ENCODE measurements at regions not wholly inside any gene's neighbourhood (a gene's known extent, or its start where the extent isn't known, plus 50 kb on each side); places are given as distances from the start of the nearest gene placed in this dataset.

- no peak overlapping the region for H3K4me2 ChIP-seq (ENCODE audit: low read length)
- H3K27me3 ChIP-seq (ENCODE audit: control insufficient read depth, insufficient read depth, low read length) = no peaks in the 10 kb centered on the region
- no peak overlapping the region for H3K9ac ChIP-seq (ENCODE audit: low read depth, low read length)
- no peaks in the 10 kb centered on the region for H3K4me1 ChIP-seq (ENCODE audit: control insufficient read depth, insufficient read depth, low read length)
- H3K36me3 ChIP-seq (ENCODE audit: insufficient read depth, low read length) = no peaks in the 10 kb centered on the region
- H3K4me3 ChIP-seq (ENCODE audit: low read length) = no peak overlapping the region
- no peaks in the 10 kb centered on the region for H3K9me3 ChIP-seq (replicated peaks; ENCODE audit: low read length)
Measured at GRCh38 chr5:124576848-124577409, 169.5 kb downstream of the ZNF608 start.

GRCh38 chr5:124575725-124576124 lies 170.7 kb downstream of the ZNF608 start:
- H3K9me3 ChIP-seq (replicated peaks; ENCODE audit: low read length) = no peaks in the 10 kb centered on the region
- H3K27me3 ChIP-seq (ENCODE audit: control insufficient read depth, insufficient read depth, low read length) = no peaks in the 10 kb centered on the region
- H3K9ac ChIP-seq (ENCODE audit: low read depth, low read length) = no peak overlapping the region
- no peaks in the 10 kb centered on the region for H3K36me3 ChIP-seq (ENCODE audit: insufficient read depth, low read length)
- no peaks in the 10 kb centered on the region for H3K4me1 ChIP-seq (ENCODE audit: control insufficient read depth, insufficient read depth, low read length)
- H3K4me3 ChIP-seq (ENCODE audit: low read length) = no peak overlapping the region
- H3K4me2 ChIP-seq (ENCODE audit: low read length) = no peak overlapping the region

GRCh38 chr5:124574521-124575436 lies 171.7 kb downstream of the ZNF608 start:
- H3K4me2 ChIP-seq (ENCODE audit: low read length) = no peak overlapping the region
- no peaks in the 10 kb centered on the region for H3K4me1 ChIP-seq (ENCODE audit: control insufficient read depth, insufficient read depth, low read length)
- no peak overlapping the region for H3K9ac ChIP-seq (ENCODE audit: low read depth, low read length)
- no peaks in the 10 kb centered on the region for H3K9me3 ChIP-seq (replicated peaks; ENCODE audit: low read length)
- no peak overlapping the region for H3K4me3 ChIP-seq (ENCODE audit: low read length)
- H3K36me3 ChIP-seq (ENCODE audit: insufficient read depth, low read length) = no peaks in the 10 kb centered on the region
- H3K27me3 ChIP-seq (ENCODE audit: control insufficient read depth, insufficient read depth, low read length) = no peaks in the 10 kb centered on the region

GRCh38 chr5:124572971-124573370 lies 173.5 kb downstream of the ZNF608 start:
- Histone ChIP-seq H3K4me2 (ENCODE audit: low read length) (no peak overlapping the region), H3K36me3 (ENCODE audit: insufficient read depth, low read length) (no peaks in the 10 kb centered on the region), H3K9ac (ENCODE audit: low read depth, low read length) (no peak overlapping the region), H3K4me3 (ENCODE audit: low read length) (no peak overlapping the region), H3K9me3 (replicated peaks; ENCODE audit: low read length) (no peaks in the 10 kb centered on the region), H3K4me1 (ENCODE audit: control insufficient read depth, insufficient read depth, low read length) (no peaks in the 10 kb centered on the region), H3K27me3 (ENCODE audit: control insufficient read depth, insufficient read depth, low read length) (no peaks in the 10 kb centered on the region)

GRCh38 chr5:124570285-124571035 lies 176.0 kb downstream of the ZNF608 start:
- H3K9me3 ChIP-seq (replicated peaks; ENCODE audit: low read length) = no peaks in the 10 kb centered on the region
- no peak overlapping the region for H3K9ac ChIP-seq (ENCODE audit: low read depth, low read length)
- no peak overlapping the region for H3K4me3 ChIP-seq (ENCODE audit: low read length)
- H3K4me2 ChIP-seq (ENCODE audit: low read length) = peak overlapping the region; percentile 47
- no peaks in the 10 kb centered on the region for H3K27me3 ChIP-seq (ENCODE audit: control insufficient read depth, insufficient read depth, low read length)
- no peaks in the 10 kb centered on the region for H3K36me3 ChIP-seq (ENCODE audit: insufficient read depth, low read length)
- H3K4me1 ChIP-seq (ENCODE audit: control insufficient read depth, insufficient read depth, low read length) = no peaks in the 10 kb centered on the region

- Histone ChIP-seq H3K4me1 (ENCODE audit: control insufficient read depth, insufficient read depth, low read length) (no peaks in the 10 kb centered on the region), H3K9ac (ENCODE audit: low read depth, low read length) (no peak overlapping the region), H3K4me2 (ENCODE audit: low read length) (no peak overlapping the region), H3K9me3 (replicated peaks; ENCODE audit: low read length) (no peaks in the 10 kb centered on the region), H3K4me3 (ENCODE audit: low read length) (no peak overlapping the region), H3K36me3 (ENCODE audit: insufficient read depth, low read length) (no peaks in the 10 kb centered on the region), H3K27me3 (ENCODE audit: control insufficient read depth, insufficient read depth, low read length) (no peaks in the 10 kb centered on the region)
Measured at GRCh38 chr5:124566875-124567450, 179.5 kb downstream of the ZNF608 start.

GRCh38 chr5:124561451-124561850 lies 185.0 kb downstream of the ZNF608 start:
- Histone ChIP-seq H3K9me3 (replicated peaks; ENCODE audit: low read length) (no peaks in the 10 kb centered on the region), H3K36me3 (ENCODE audit: insufficient read depth, low read length) (no peaks in the 10 kb centered on the region), H3K27me3 (ENCODE audit: control insufficient read depth, insufficient read depth, low read length) (no peaks in the 10 kb centered on the region), H3K4me2 (ENCODE audit: low read length) (no peak overlapping the region), H3K4me3 (ENCODE audit: low read length) (no peak overlapping the region), H3K4me1 (ENCODE audit: control insufficient read depth, insufficient read depth, low read length) (no peaks in the 10 kb centered on the region), H3K9ac (ENCODE audit: low read depth, low read length) (no peak overlapping the region)

GRCh38 chr5:124560370-124560769 lies 186.1 kb downstream of the ZNF608 start:
- Histone ChIP-seq H3K4me3 (ENCODE audit: low read length) (no peak overlapping the region), H3K4me1 (ENCODE audit: control insufficient read depth, insufficient read depth, low read length) (no peaks in the 10 kb centered on the region), H3K9me3 (replicated peaks; ENCODE audit: low read length) (no peaks in the 10 kb centered on the region), H3K9ac (ENCODE audit: low read depth, low read length) (no peak overlapping the region), H3K4me2 (ENCODE audit: low read length) (no peak overlapping the region), H3K36me3 (ENCODE audit: insufficient read depth, low read length) (no peaks in the 10 kb centered on the region), H3K27me3 (ENCODE audit: control insufficient read depth, insufficient read depth, low read length) (no peaks in the 10 kb centered on the region)

- Histone ChIP-seq H3K36me3 (ENCODE audit: insufficient read depth, low read length) (no peaks in the 10 kb centered on the region), H3K4me2 (ENCODE audit: low read length) (no peak overlapping the region), H3K27me3 (ENCODE audit: control insufficient read depth, insufficient read depth, low read length) (no peaks in the 10 kb centered on the region), H3K9ac (ENCODE audit: low read depth, low read length) (no peak overlapping the region), H3K4me1 (ENCODE audit: control insufficient read depth, insufficient read depth, low read length) (no peaks in the 10 kb centered on the region), H3K9me3 (replicated peaks; ENCODE audit: low read length) (no peaks in the 10 kb centered on the region), H3K4me3 (ENCODE audit: low read length) (no peak overlapping the region)
Measured at GRCh38 chr5:124557761-124558160, 188.7 kb downstream of the ZNF608 start.

- Histone ChIP-seq H3K9ac (ENCODE audit: low read depth, low read length) (no peak overlapping the region), H3K27me3 (ENCODE audit: control insufficient read depth, insufficient read depth, low read length) (no peaks in the 10 kb centered on the region), H3K4me2 (ENCODE audit: low read length) (no peak overlapping the region), H3K9me3 (replicated peaks; ENCODE audit: low read length) (no peaks in the 10 kb centered on the region), H3K36me3 (ENCODE audit: insufficient read depth, low read length) (no peaks in the 10 kb centered on the region), H3K4me1 (ENCODE audit: control insufficient read depth, insufficient read depth, low read length) (no peaks in the 10 kb centered on the region), H3K4me3 (ENCODE audit: low read length) (no peak overlapping the region)
Measured at GRCh38 chr5:124554746-124555578, 191.5 kb downstream of the ZNF608 start.

GRCh38 chr5:124553911-124554310 lies 192.5 kb downstream of the ZNF608 start:
- H3K36me3 ChIP-seq (ENCODE audit: insufficient read depth, low read length) = no peaks in the 10 kb centered on the region

More at GRCh38 chr5:124553911-124554310, 192.5 kb downstream of the ZNF608 start:
- Histone ChIP-seq H3K4me1 (ENCODE audit: control insufficient read depth, insufficient read depth, low read length) (no peaks in the 10 kb centered on the region), H3K27me3 (ENCODE audit: control insufficient read depth, insufficient read depth, low read length) (no peaks in the 10 kb centered on the region), H3K4me2 (ENCODE audit: low read length) (no peak overlapping the region), H3K9me3 (replicated peaks; ENCODE audit: low read length) (no peaks in the 10 kb centered on the region), H3K9ac (ENCODE audit: low read depth, low read length) (no peak overlapping the region), H3K4me3 (ENCODE audit: low read length) (no peak overlapping the region)

All from skeletal muscle satellite cell (primary cell).